K562 (cell line): ENCODE measurements at regions not wholly inside any gene's neighbourhood (a gene's known extent, or its start where the extent isn't known, plus 50 kb on each side); places are given as distances from the start of the nearest gene placed in this dataset.

Experiments used
- ATAC-seq: fragments of 200-7000 bp; cut with Tn5 transposase; 3 replicates; pipeline ENCODE4 v1.9.1; 2020; ENCODE audit warnings: moderate library complexity
- BruUV-seq: library from RNA; stranded (reverse); fragments of 400-500 nt; replicated peaks from 2 replicates; lab custom pipeline; 2021; lab: Mats Ljungman, UMichigan
- CTCF ChIA-PET: fragments of 300-600 bp; formaldehyde crosslinking; extraction: SDS; loops from one replicate; lab custom pipeline; 2021; ENCODE audit warnings: low intra/inter-chr PET ratio; lab: Yijun Ruan, JAX
- POLR2A ChIA-PET: fragments of 300-600, 350-650 bp; sonication (Branson Sonifier 250); formaldehyde crosslinking; extraction: SDS; loops from one replicate; lab custom pipeline; 2021; ENCODE audit warnings: antibody characterized with exemption, inconsistent platforms; lab: Yijun Ruan, JAX
- DNase-seq, 4 experiments: peaks; one replicate each; pipeline versions ENCODE4 v3.0.0 to v3.0.0-alpha.2; 2011 to 2018; ENCODE audit warnings: low spot score in 3 of 4, mixed read lengths in 3 of 4; ENCODE audit errors: extremely low read depth in 1 of 4
- FAIRE-seq: peaks from 2 replicates; lab custom pipeline; 2011; peaks lifted over from hg19 to GRCh38; lab: Jason Lieb, UNC
- H2AFZ ChIP-seq: 2 replicates; pipeline ENCODE4 v1.6.0; 2011; ENCODE audit warnings: low read depth, low read length, control low read depth, inconsistent platforms
- H3K27ac ChIP-seq: fragments of 200-600 bp; 3 replicates; pipeline ENCODE4 v1.8.0; 2011; ENCODE audit warnings: low read depth, mild to moderate bottlenecking, control low read depth, inconsistent platforms, low read length, moderate library complexity, mixed read lengths; ENCODE audit errors: extremely low read depth
- H3K27me3 ChIP-seq, 2 experiments: fragments of 300-600 bp in 1 of 2; 2 replicates in 1 of 2; 3 replicates in 1 of 2; pipeline versions ENCODE4 v1.6.0 to v1.8.0; 2011; ENCODE audit warnings: inconsistent platforms in 2 of 2, low read length in 2 of 2, mild to moderate bottlenecking in 1 of 2, mixed read lengths in 1 of 2, moderate library complexity in 1 of 2; ENCODE audit not compliant: control insufficient read depth in 2 of 2, insufficient read depth in 2 of 2
- H3K36me3 ChIP-seq: fragments of 300-600 bp; 3 replicates; pipeline ENCODE4 v1.8.0; 2011; ENCODE audit warnings: mild to moderate bottlenecking, low read length, inconsistent platforms; ENCODE audit not compliant: control insufficient read depth, insufficient read depth
- H3K4me1 ChIP-seq, 2 experiments: fragments of 200-600 bp in 1 of 2; replicated peaks in 1 of 2; 2 replicates in 1 of 2; 3 replicates in 1 of 2; pipeline versions ENCODE4 v1.5.1 to v1.8.0; 2011; ENCODE audit warnings: inconsistent platforms in 2 of 2, low read length in 2 of 2, mild to moderate bottlenecking in 1 of 2, mixed read lengths in 1 of 2, moderate library complexity in 1 of 2; ENCODE audit not compliant: control insufficient read depth in 2 of 2, insufficient read depth in 2 of 2
- H3K4me2 ChIP-seq: 2 replicates; pipeline ENCODE4 v1.6.1; 2011; ENCODE audit warnings: low read length, control low read depth, inconsistent platforms, mixed read lengths; ENCODE audit not compliant: insufficient read depth
- H3K4me3 ChIP-seq: fragments of 200-600 bp; sonication (generic), shearing (Covaris generic); 2 replicates; pipeline ENCODE4 v1.5.1; 2016; ENCODE audit warnings: control low read depth, inconsistent platforms
- H3K79me2 ChIP-seq: fragments of 200-600 bp; 3 replicates; pipeline ENCODE4 v1.8.0; 2011; ENCODE audit warnings: low read length, inconsistent platforms; ENCODE audit not compliant: control insufficient read depth, insufficient read depth
- H3K9ac ChIP-seq, 2 experiments: 2 replicates each; pipeline versions ENCODE4 v1.6.0 to v1.6.1; 2011; ENCODE audit warnings: low read depth in 2 of 2, low read length in 2 of 2, control low read depth in 1 of 2, inconsistent platforms in 1 of 2, mild to moderate bottlenecking in 1 of 2, mixed read lengths in 1 of 2; ENCODE audit not compliant: insufficient read depth in 1 of 2
- H3K9me1 ChIP-seq: one replicate; pipeline ENCODE4 v1.6.0; 2011; ENCODE audit warnings: inconsistent platforms, mild to moderate bottlenecking, low read length, moderate library complexity; ENCODE audit not compliant: control insufficient read depth, insufficient read depth
- H3K9me3 ChIP-seq: replicated peaks from 2 replicates; pipeline ENCODE4 v1.5.1; 2011; ENCODE audit warnings: low read depth, low read length, inconsistent platforms; ENCODE audit not compliant: control insufficient read depth, insufficient read depth
- H4K20me1 ChIP-seq: replicated peaks from 2 replicates; pipeline ENCODE4 v1.6.1; 2011; ENCODE audit warnings: low read length, inconsistent platforms, mixed read lengths; ENCODE audit not compliant: control insufficient read depth, insufficient read depth
- ETV1 ChIP-seq: fragments of 450-650 bp; conservative IDR thresholded peaks from 2 replicates; pipeline ENCODE4 v1.6.1; 2016; ENCODE audit warnings: missing genetic modification characterization, control low read depth, low read depth, missing compliant biosample characterization
- GATA2 ChIP-seq: sonication (generic); formaldehyde crosslinking; IDR thresholded peaks from 2 replicates; pipeline ENCODE4 v1.4.0; 2020; ENCODE audit warnings: mild to moderate bottlenecking, missing genetic modification reagents
- PHB ChIP-seq: fragments of 250-450 bp; sonication (Bioruptor Pico); IDR thresholded peaks from 2 replicates; pipeline ENCODE4 v1.5.0; 2021
- PRMT5 ChIP-seq: sonication (generic); formaldehyde crosslinking; IDR thresholded peaks from 2 replicates; pipeline ENCODE4 v1.5.0; 2020; ENCODE audit warnings: missing genetic modification reagents
- SIX5 ChIP-seq, 2 experiments: IDR thresholded peaks; 2 replicates each; pipeline ENCODE4 v1.6.1; 2011; ENCODE audit warnings: low read length in 2 of 2, borderline replicate concordance in 1 of 2, low read depth in 1 of 2, mild to moderate bottlenecking in 1 of 2, moderate library complexity in 1 of 2; ENCODE audit not compliant: insufficient read depth in 1 of 2
- STAT5B ChIP-seq: fragments of 250-450 bp; sonication (Bioruptor Pico); IDR thresholded peaks from 2 replicates; pipeline ENCODE4 v1.8.0; 2021; ENCODE audit warnings: mild to moderate bottlenecking, inconsistent platforms
- TCF15 ChIP-seq: fragments of 250-450 bp; sonication (Bioruptor Pico); IDR thresholded peaks from 2 replicates; pipeline ENCODE4 v1.8.0; 2022; ENCODE audit warnings: moderate library complexity, mild to moderate bottlenecking, inconsistent platforms
- ZNF175 ChIP-seq: fragments of 200-800 bp; sonication (Bioruptor generic); IDR thresholded peaks from 2 replicates; pipeline ENCODE4 v1.6.1; 2016; ENCODE audit warnings: low read depth, mild to moderate bottlenecking, missing genetic modification characterization, missing compliant biosample characterization
- ZNF764 ChIP-seq: fragments of 250-450 bp; sonication (Bioruptor Pico); IDR thresholded peaks from 2 replicates; pipeline ENCODE4 v1.4.0; 2020; ENCODE audit warnings: low read depth, mild to moderate bottlenecking, moderate library complexity
- WGBS: fragments of 100-300 bp; shearing (Covaris generic); methylation state at CpG from one replicate; pipeline ENCODE4 v1.1.6; 2016; ENCODE audit warnings: low coverage, mixed read lengths; ENCODE audit not compliant: insufficient coverage; ENCODE audit errors: missing lambda C conversion rate; 5-methylcytosine and 5-hydroxymethylcytosine counted together
- in situ Hi-C: fragments of 300-500 bp; cut with MboI; formaldehyde crosslinking; loops from 4 replicates; pipeline ENCODE4 v1.15.0; 2018; ENCODE audit warnings: inconsistent platforms, mixed read lengths
- intact Hi-C: fragments of 100-400 bp; cut with micrococcal nuclease; formaldehyde crosslinking; loops from 2 replicates; pipeline ENCODE4 v1.14.2; 2022

DNA sequence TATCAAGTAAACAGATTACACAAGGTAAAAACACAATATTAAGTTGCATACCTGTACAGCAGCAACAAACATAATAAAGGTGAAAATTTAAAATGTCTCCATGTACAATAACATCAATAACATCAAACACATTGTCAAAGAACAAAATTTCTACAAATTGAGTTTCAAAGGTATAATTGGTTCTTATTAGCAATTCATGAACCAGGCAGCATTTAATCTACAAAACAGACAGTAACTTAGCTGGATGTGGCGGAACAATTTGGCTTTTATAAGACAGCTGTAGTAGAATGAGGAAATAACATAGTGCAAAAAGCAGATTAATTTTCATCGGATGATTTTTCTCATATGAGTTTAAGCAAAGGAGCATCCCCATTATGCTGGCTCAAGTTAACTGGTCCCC, 1176.8 kb downstream of the EFNA5 start:
- H3K79me2 ChIP-seq: no peaks in the 10 kb centered on the region
- intact Hi-C loops: no loop called here
- POLR2A ChIA-PET: no interaction called here
- DNase-seq: no peak
- CTCF ChIA-PET: no interaction called here
- no peak overlapping the region for H3K9ac ChIP-seq
- in situ Hi-C loops: no loop called here
- FAIRE-seq: no peak
- H3K4me3 ChIP-seq: no peak overlapping the region
- no peak for TF ChIP-seq SIX5 (IDR thresholded peaks at IDR 0.05; ENCODE audit: borderline replicate concordance in 1 of 2, insufficient read depth in 1 of 2, low read depth in 1 of 2, low read length in 2 of 2)
- no peak for TF ChIP-seq GATA2 (CRISPR knock-in tag)
- TF ChIP-seq TCF15 (CRISPR knock-in tag): no peak
- no peak for TF ChIP-seq ETV1 (tag)
- TF ChIP-seq ZNF175 (CRISPR knock-in tag): no peak
- H3K4me1 ChIP-seq: no peaks in the 10 kb centered on the region
- no peak overlapping the region for H3K4me2 ChIP-seq
- no peaks in the 10 kb centered on the region for H4K20me1 ChIP-seq
- no peaks in the 10 kb centered on the region for H3K36me3 ChIP-seq
- H2AFZ ChIP-seq: no peak overlapping the region
- no peak for ATAC-seq
- H3K27ac ChIP-seq: no peak overlapping the region
- no peaks in the 10 kb centered on the region for H3K27me3 ChIP-seq
- 4% methylated on average over 2 of the region's 2 CpGs for WGBS
- no TSS peak for BruUV-seq
- no peaks in the 10 kb centered on the region for H3K9me1 ChIP-seq
- no peaks in the 10 kb centered on the region for H3K9me3 ChIP-seq

- H3K4me1 ChIP-seq: no peaks in the 10 kb centered on the region
- H3K4me2 ChIP-seq: no peak overlapping the region
- no peak for FAIRE-seq
- BruUV-seq: no TSS peak
- H3K9me1 ChIP-seq: no peaks in the 10 kb centered on the region
- TF ChIP-seq PRMT5 (CRISPR knock-in tag): no peak
- TF ChIP-seq PHB (CRISPR knock-in tag): no peak
- TF ChIP-seq STAT5B (CRISPR knock-in tag): no peak
- TF ChIP-seq ZNF764 (CRISPR knock-in tag): no peak
- TF ChIP-seq, all 486 proteins: peak for 0
- Histone ChIP-seq H3K4me3 (no peak overlapping the region), H3K79me2 (no peaks in the 10 kb centered on the region), H3K9me3 (no peaks in the 10 kb centered on the region), H2AFZ (no peak overlapping the region), H4K20me1 (no peaks in the 10 kb centered on the region), H3K27me3 (no peaks in the 10 kb centered on the region), H3K9ac (no peak overlapping the region), H3K36me3 (no peaks in the 10 kb centered on the region), H3K27ac (no peak overlapping the region)
- POLR2A ChIA-PET: no interaction called here
- ATAC-seq: no peak
- CTCF ChIA-PET: no interaction called here
- no peak for DNase-seq
- in situ Hi-C loops (no loop called here), intact Hi-C loops (no loop called here)
- 0% methylated on average over 3 of the region's 3 CpGs for WGBS
Measured at GRCh38 chr5:106489004-106489403, 1181.7 kb downstream of the EFNA5 start.
